ENCODE measurements at regions not wholly inside any gene's neighbourhood (a gene's known extent, or its start where the extent isn't known, plus 50 kb on each side); places are given as distances from the start of the nearest gene placed in this dataset.
A peak's percentile ranks its signal among the peaks of the same experiment; 100 is the strongest.

DNA sequence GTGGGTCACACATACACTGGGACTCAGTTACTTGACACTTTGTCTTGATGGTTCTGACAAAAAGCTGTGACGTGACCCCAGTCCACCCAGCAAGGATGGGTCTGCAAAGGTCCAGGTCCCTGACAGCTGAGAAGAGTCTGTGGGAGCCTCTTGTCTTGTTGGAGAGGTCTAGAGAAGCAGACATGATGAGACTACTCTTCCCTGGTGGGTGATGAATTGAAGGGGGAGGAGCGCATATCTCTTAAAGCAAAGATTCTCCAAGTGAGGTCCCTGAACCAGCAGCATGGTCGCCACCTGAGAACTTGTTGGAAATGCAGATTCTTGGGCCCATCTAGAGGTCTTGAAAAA is 78.5 kb upstream of the MEDAG start:
- no peak overlapping the region for H3K4me3 ChIP-seq (ENCODE audit: control insufficient read depth in 2 of 3, extremely low read depth in 1 of 3, insufficient read depth in 2 of 3, low read depth in 1 of 3, low read length in 3 of 3)
- dilution Hi-C loops (cut with MboI; ENCODE audit: extremely low pct_ligation_motif_present, low sequenced_read_pairs), result no loop called here
- FAIRE-seq, result no peak

DNA sequence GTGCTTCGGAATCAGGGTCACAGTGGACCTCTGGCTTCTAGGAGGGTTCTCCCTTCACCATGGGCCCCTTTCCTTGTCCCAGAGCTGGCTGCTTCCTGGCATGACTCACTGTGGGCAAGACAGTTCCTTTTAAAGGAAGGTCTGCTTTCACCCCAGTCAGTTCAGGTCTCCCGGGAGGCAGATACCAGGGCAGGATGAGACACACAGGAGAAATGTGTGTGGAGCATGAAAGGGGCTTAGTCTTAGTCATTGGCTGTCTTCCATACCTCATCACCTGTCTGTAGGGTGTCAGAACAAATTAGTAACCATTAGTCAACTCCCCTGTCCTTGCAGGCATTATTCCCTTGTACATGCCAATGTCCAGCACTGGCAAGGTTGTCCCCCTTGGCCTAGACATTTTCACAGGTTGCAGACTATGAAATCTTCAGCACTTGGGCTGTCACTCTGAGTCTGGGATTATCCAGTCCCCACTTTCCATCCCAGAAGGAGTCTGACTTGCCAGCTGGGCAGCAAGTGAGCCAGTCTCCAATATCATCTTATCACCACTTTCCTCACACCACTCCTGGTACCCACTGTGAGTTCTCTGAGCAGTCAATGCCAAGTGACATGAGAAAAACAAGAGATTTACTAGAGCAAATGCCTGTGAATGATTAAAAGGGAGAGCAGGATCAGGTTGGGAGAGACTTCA is 76.8 kb upstream of the MEDAG start:
- dilution Hi-C loops (cut with MboI; ENCODE audit: extremely low pct_ligation_motif_present, low sequenced_read_pairs), result no loop called here
- peak; percentile 99 for FAIRE-seq
- peaks cover 44% of the 10 kb centered on the region for H3K4me1 ChIP-seq (ENCODE audit: control insufficient read depth, extremely low read depth, insufficient read depth, low read length)

More for the DNA sequence above, 78.5 kb upstream of the MEDAG start:
- H2AFZ ChIP-seq (ENCODE audit: control insufficient read depth, low read length), result no peak overlapping the region
- no peak overlapping the region for H3K9ac ChIP-seq (ENCODE audit: control insufficient read depth, extremely low read depth, insufficient read depth, low read length)
- H3K9me1 ChIP-seq (ENCODE audit: control insufficient read depth, extremely low read depth, insufficient read depth, low read length), result no peaks in the 10 kb centered on the region
- no peak overlapping the region for H3K27ac ChIP-seq (ENCODE audit: control insufficient read depth, insufficient read depth, low read length)
- H3K4me1 ChIP-seq (ENCODE audit: control insufficient read depth, extremely low read depth, insufficient read depth, low read length), result peaks cover 28% of the 10 kb centered on the region
- TF ChIP-seq, protein P1, sequence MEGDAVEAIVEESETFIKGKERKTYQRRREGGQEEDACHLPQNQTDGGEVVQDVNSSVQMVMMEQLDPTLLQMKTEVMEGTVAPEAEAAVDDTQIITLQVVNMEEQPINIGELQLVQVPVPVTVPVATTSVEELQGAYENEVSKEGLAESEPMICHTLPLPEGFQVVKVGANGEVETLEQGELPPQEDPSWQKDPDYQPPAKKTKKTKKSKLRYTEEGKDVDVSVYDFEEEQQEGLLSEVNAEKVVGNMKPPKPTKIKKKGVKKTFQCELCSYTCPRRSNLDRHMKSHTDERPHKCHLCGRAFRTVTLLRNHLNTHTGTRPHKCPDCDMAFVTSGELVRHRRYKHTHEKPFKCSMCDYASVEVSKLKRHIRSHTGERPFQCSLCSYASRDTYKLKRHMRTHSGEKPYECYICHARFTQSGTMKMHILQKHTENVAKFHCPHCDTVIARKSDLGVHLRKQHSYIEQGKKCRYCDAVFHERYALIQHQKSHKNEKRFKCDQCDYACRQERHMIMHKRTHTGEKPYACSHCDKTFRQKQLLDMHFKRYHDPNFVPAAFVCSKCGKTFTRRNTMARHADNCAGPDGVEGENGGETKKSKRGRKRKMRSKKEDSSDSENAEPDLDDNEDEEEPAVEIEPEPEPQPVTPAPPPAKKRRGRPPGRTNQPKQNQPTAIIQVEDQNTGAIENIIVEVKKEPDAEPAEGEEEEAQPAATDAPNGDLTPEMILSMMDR (optimal IDR thresholded peaks at IDR 0.05 in 1 of 3, IDR thresholded peaks at IDR 0.05 in 1 of 3, conservative IDR thresholded peaks at IDR 0.05 in 1 of 3; ENCODE audit: extremely low read depth in 1 of 3, insufficient read depth in 2 of 3, low read length in 3 of 3), result no peak
- TF ChIP-seq EZH2 (IDR thresholded peaks at IDR 0.05; ENCODE audit: low read length), result no peak
- H3K9me3 ChIP-seq (ENCODE audit: control insufficient read depth, low read depth, low read length), result no peaks in the 10 kb centered on the region
- H3K36me3 ChIP-seq (ENCODE audit: control insufficient read depth in 2 of 2, extremely low read depth in 1 of 2, insufficient read depth in 2 of 2, low read length in 2 of 2), result no peaks in the 10 kb centered on the region
- no peaks in the 10 kb centered on the region for H3K79me2 ChIP-seq (ENCODE audit: control insufficient read depth, insufficient read depth, low read length)
- DNase-seq (ENCODE audit: low read depth, low spot score), result no peak
- no peaks in the 10 kb centered on the region for H4K20me1 ChIP-seq (ENCODE audit: control insufficient read depth, extremely low read depth, insufficient read depth, low read length)
- H3K27me3 ChIP-seq (ENCODE audit: control insufficient read depth, extremely low read depth, insufficient read depth, low read length), result no peaks in the 10 kb centered on the region
- H3K4me2 ChIP-seq (ENCODE audit: control insufficient read depth, extremely low read depth, insufficient read depth, low read depth, low read length), result no peak overlapping the region

More for the DNA sequence above, 76.8 kb upstream of the MEDAG start:
- no peak overlapping the region for H2AFZ ChIP-seq (ENCODE audit: control insufficient read depth, low read length)
- no peaks in the 10 kb centered on the region for H3K79me2 ChIP-seq (ENCODE audit: control insufficient read depth, insufficient read depth, low read length)
- no peaks in the 10 kb centered on the region for H3K9me1 ChIP-seq (ENCODE audit: control insufficient read depth, extremely low read depth, insufficient read depth, low read length)
- H3K9me3 ChIP-seq (ENCODE audit: control insufficient read depth, low read depth, low read length), result no peaks in the 10 kb centered on the region
- peak overlapping the region; percentile 49 for H3K4me2 ChIP-seq (ENCODE audit: control insufficient read depth, extremely low read depth, insufficient read depth, low read depth, low read length)
- peak; percentile 94 for DNase-seq (ENCODE audit: low read depth, low spot score)
- H3K9ac ChIP-seq (ENCODE audit: control insufficient read depth, extremely low read depth, insufficient read depth, low read length), result no peak overlapping the region
- no peaks in the 10 kb centered on the region for H3K36me3 ChIP-seq (ENCODE audit: control insufficient read depth in 2 of 2, extremely low read depth in 1 of 2, insufficient read depth in 2 of 2, low read length in 2 of 2)
- TF ChIP-seq, protein P1 (optimal IDR thresholded peaks at IDR 0.05 in 1 of 3, IDR thresholded peaks at IDR 0.05 in 1 of 3, conservative IDR thresholded peaks at IDR 0.05 in 1 of 3; ENCODE audit: extremely low read depth in 1 of 3, insufficient read depth in 2 of 3, low read length in 3 of 3), result no peak
- no peak for TF ChIP-seq EZH2 (IDR thresholded peaks at IDR 0.05; ENCODE audit: low read length)
- H4K20me1 ChIP-seq (ENCODE audit: control insufficient read depth, extremely low read depth, insufficient read depth, low read length), result no peaks in the 10 kb centered on the region
- H3K27me3 ChIP-seq (ENCODE audit: control insufficient read depth, extremely low read depth, insufficient read depth, low read length), result no peaks in the 10 kb centered on the region
- peak overlapping the region; percentile 67 for H3K27ac ChIP-seq (ENCODE audit: control insufficient read depth, insufficient read depth, low read length)
- H3K4me3 ChIP-seq (ENCODE audit: control insufficient read depth in 2 of 3, extremely low read depth in 1 of 3, insufficient read depth in 2 of 3, low read depth in 1 of 3, low read length in 3 of 3), result no peak overlapping the region
